Liver (tissue), 7 donors: ENCODE measurements at regions not wholly inside any gene's neighbourhood (a gene's known extent, or its start where the extent isn't known, plus 50 kb on each side); places are given as distances from the start of the nearest gene placed in this dataset.

Source experiments
- DNase-seq: peaks from one replicate; pipeline ENCODE4 v3.0.0-alpha.2; 2017; ENCODE audit warnings: low spot score
- H3K27ac ChIP-seq, 2 donors: one replicate each; pipeline ENCODE4 v1.7.0; 2013; ENCODE audit warnings: inconsistent platforms in 2 of 2, low read length in 2 of 2, control low read depth in 1 of 2, low read depth in 1 of 2, mild to moderate bottlenecking in 1 of 2
- H3K27me3 ChIP-seq, 4 donors: one replicate each; pipeline versions ENCODE4 v1.6.1 to v1.7.0; 2013; ENCODE audit warnings: low read length in 3 of 4, inconsistent platforms in 1 of 4, mild to moderate bottlenecking in 1 of 4, moderate library complexity in 1 of 4; ENCODE audit not compliant: control insufficient read depth in 4 of 4, insufficient read depth in 4 of 4
- H3K36me3 ChIP-seq, 4 donors: one replicate each; pipeline versions ENCODE4 v1.6.1 to v1.7.0; 2013; ENCODE audit warnings: low read length in 3 of 4, mild to moderate bottlenecking in 3 of 4, low read depth in 1 of 4, moderate library complexity in 1 of 4; ENCODE audit not compliant: control insufficient read depth in 4 of 4, insufficient read depth in 3 of 4
- H3K4me1 ChIP-seq, 4 donors: one replicate each; pipeline versions ENCODE4 v1.6.1 to v1.7.0; 2013; ENCODE audit warnings: low read length in 3 of 4, mild to moderate bottlenecking in 3 of 4, moderate library complexity in 1 of 4; ENCODE audit not compliant: control insufficient read depth in 4 of 4, insufficient read depth in 4 of 4
- H3K4me3 ChIP-seq, 3 donors: one replicate each; pipeline versions ENCODE4 v1.6.1 to v1.7.0; 2013; ENCODE audit warnings: low read length in 3 of 3, control low read depth in 1 of 3, low read depth in 1 of 3, mild to moderate bottlenecking in 1 of 3
- H3K9ac ChIP-seq, 2 donors: one replicate each; pipeline ENCODE4 v1.7.0; 2013; ENCODE audit warnings: low read length in 2 of 2, mild to moderate bottlenecking in 2 of 2, moderate library complexity in 2 of 2, control low read depth in 1 of 2, low read depth in 1 of 2
- H3K9me3 ChIP-seq, 4 donors: one replicate each; pipeline versions ENCODE4 v1.6.1 to v1.7.0; 2013; ENCODE audit warnings: low read length in 3 of 4; ENCODE audit not compliant: control insufficient read depth in 4 of 4
- EGR1 ChIP-seq, 2 donors: IDR thresholded peaks; 2 replicates each; pipeline ENCODE4 v1.6.1; 2016 to 2018; ENCODE audit warnings: antibody characterized with exemption in 2 of 2, low read depth in 2 of 2
- FOXA1 ChIP-seq: IDR thresholded peaks from 2 replicates; pipeline ENCODE4 v1.6.1; 2016; ENCODE audit warnings: antibody characterized with exemption
- FOXA2 ChIP-seq: IDR thresholded peaks from 2 replicates; pipeline ENCODE4 v1.6.1; 2016; ENCODE audit warnings: antibody characterized with exemption
- GABPA ChIP-seq, 2 donors: IDR thresholded peaks in 1 of 2; conservative IDR thresholded peaks in 1 of 2; 2 replicates each; pipeline ENCODE4 v1.6.1; 2016; ENCODE audit warnings: antibody characterized with exemption in 2 of 2, mild to moderate bottlenecking in 1 of 2, moderate library complexity in 1 of 2
- HNF4G ChIP-seq: IDR thresholded peaks from 2 replicates; pipeline ENCODE4 v1.6.1; 2016; ENCODE audit warnings: antibody characterized with exemption
- JUND ChIP-seq, 2 donors: IDR thresholded peaks; 2 replicates each; pipeline ENCODE4 v1.6.1; 2016; ENCODE audit warnings: antibody characterized with exemption in 2 of 2
- NR2F2 ChIP-seq: IDR thresholded peaks from 2 replicates; pipeline ENCODE4 v1.6.1; 2016; ENCODE audit warnings: antibody characterized with exemption
- RAD21 ChIP-seq, 2 donors: IDR thresholded peaks; 2 replicates each; pipeline ENCODE4 v1.6.1; 2016; ENCODE audit warnings: antibody characterized with exemption in 2 of 2, mild to moderate bottlenecking in 2 of 2
- SP1 ChIP-seq: IDR thresholded peaks from 2 replicates; pipeline ENCODE4 v1.6.1; 2018; ENCODE audit warnings: antibody characterized with exemption, mild to moderate bottlenecking
- TAF1 ChIP-seq: conservative IDR thresholded peaks from 2 replicates; pipeline ENCODE4 v1.6.1; 2016; ENCODE audit warnings: antibody characterized with exemption, mild to moderate bottlenecking
- YY1 ChIP-seq: IDR thresholded peaks from 2 replicates; pipeline ENCODE4 v1.6.1; 2016; ENCODE audit warnings: antibody characterized with exemption, mild to moderate bottlenecking
- WGBS: extraction: QIAGEN DNeasy Blood & Tissue Kit; methylation state at CpG from one replicate; pipeline ENCODE4 v1.1.7; 2013; 5-methylcytosine and 5-hydroxymethylcytosine counted together
- TF ChIP-seq, protein P1 (sequence below): IDR thresholded peaks from 2 replicates; pipeline ENCODE4 v1.6.1; 2016; ENCODE audit warnings: antibody characterized with exemption
- TF ChIP-seq, protein P2 (sequence below): IDR thresholded peaks from 2 replicates; pipeline ENCODE4 v1.6.1; 2016; ENCODE audit warnings: antibody characterized with exemption
- TF ChIP-seq, protein P3 (sequence below): IDR thresholded peaks from 2 replicates; pipeline ENCODE4 v1.6.1; 2016; ENCODE audit warnings: antibody characterized with exemption, mild to moderate bottlenecking
- donor health status: healthy.
- donor health status: healthy.
- donor health status: healthy.
- donor health status: healthy.

- Histone ChIP-seq H3K9me3 (no peaks in the 10 kb centered on the region), H3K27ac (no peak overlapping the region), H3K4me3 (no peak overlapping the region), H3K4me1 (no peaks in the 10 kb centered on the region), H3K9ac (no peak overlapping the region), H3K36me3 (no peaks in the 10 kb centered on the region), H3K27me3 (no peaks in the 10 kb centered on the region)
- WGBS = 67% methylated on average over 2 of the region's 2 CpGs
- TF ChIP-seq EGR1 (IDR thresholded peaks at IDR 0.05; ENCODE audit: low read depth in 2 of 2) = no peak
- no peak for TF ChIP-seq JUND (IDR thresholded peaks at IDR 0.05)
- TF ChIP-seq SP1 = no peak
- TF ChIP-seq TAF1 = no peak
- TF ChIP-seq, protein P1, sequence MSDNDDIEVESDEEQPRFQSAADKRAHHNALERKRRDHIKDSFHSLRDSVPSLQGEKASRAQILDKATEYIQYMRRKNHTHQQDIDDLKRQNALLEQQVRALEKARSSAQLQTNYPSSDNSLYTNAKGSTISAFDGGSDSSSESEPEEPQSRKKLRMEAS = no peak
- TF ChIP-seq FOXA2 = no peak
- no peak for TF ChIP-seq YY1
- TF ChIP-seq RAD21 (IDR thresholded peaks at IDR 0.05) = no peak
- TF ChIP-seq, protein P2, sequence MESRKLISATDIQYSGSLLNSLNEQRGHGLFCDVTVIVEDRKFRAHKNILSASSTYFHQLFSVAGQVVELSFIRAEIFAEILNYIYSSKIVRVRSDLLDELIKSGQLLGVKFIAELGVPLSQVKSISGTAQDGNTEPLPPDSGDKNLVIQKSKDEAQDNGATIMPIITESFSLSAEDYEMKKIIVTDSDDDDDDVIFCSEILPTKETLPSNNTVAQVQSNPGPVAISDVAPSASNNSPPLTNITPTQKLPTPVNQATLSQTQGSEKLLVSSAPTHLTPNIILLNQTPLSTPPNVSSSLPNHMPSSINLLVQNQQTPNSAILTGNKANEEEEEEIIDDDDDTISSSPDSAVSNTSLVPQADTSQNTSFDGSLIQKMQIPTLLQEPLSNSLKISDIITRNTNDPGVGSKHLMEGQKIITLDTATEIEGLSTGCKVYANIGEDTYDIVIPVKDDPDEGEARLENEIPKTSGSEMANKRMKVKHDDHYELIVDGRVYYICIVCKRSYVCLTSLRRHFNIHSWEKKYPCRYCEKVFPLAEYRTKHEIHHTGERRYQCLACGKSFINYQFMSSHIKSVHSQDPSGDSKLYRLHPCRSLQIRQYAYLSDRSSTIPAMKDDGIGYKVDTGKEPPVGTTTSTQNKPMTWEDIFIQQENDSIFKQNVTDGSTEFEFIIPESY = no peak
- TF ChIP-seq, protein P3, sequence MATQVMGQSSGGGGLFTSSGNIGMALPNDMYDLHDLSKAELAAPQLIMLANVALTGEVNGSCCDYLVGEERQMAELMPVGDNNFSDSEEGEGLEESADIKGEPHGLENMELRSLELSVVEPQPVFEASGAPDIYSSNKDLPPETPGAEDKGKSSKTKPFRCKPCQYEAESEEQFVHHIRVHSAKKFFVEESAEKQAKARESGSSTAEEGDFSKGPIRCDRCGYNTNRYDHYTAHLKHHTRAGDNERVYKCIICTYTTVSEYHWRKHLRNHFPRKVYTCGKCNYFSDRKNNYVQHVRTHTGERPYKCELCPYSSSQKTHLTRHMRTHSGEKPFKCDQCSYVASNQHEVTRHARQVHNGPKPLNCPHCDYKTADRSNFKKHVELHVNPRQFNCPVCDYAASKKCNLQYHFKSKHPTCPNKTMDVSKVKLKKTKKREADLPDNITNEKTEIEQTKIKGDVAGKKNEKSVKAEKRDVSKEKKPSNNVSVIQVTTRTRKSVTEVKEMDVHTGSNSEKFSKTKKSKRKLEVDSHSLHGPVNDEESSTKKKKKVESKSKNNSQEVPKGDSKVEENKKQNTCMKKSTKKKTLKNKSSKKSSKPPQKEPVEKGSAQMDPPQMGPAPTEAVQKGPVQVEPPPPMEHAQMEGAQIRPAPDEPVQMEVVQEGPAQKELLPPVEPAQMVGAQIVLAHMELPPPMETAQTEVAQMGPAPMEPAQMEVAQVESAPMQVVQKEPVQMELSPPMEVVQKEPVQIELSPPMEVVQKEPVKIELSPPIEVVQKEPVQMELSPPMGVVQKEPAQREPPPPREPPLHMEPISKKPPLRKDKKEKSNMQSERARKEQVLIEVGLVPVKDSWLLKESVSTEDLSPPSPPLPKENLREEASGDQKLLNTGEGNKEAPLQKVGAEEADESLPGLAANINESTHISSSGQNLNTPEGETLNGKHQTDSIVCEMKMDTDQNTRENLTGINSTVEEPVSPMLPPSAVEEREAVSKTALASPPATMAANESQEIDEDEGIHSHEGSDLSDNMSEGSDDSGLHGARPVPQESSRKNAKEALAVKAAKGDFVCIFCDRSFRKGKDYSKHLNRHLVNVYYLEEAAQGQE = no peak
- TF ChIP-seq FOXA1 = no peak
- no peak for TF ChIP-seq GABPA (IDR thresholded peaks at IDR 0.05 in 1 of 2, conservative IDR thresholded peaks at IDR 0.05 in 1 of 2)
- no peak for TF ChIP-seq HNF4G
- no peak for TF ChIP-seq NR2F2
- DNase-seq = no peak
Observed at GRCh38 chr7:115191526-115191925, 269.6 kb downstream of the MDFIC start.

DNA sequence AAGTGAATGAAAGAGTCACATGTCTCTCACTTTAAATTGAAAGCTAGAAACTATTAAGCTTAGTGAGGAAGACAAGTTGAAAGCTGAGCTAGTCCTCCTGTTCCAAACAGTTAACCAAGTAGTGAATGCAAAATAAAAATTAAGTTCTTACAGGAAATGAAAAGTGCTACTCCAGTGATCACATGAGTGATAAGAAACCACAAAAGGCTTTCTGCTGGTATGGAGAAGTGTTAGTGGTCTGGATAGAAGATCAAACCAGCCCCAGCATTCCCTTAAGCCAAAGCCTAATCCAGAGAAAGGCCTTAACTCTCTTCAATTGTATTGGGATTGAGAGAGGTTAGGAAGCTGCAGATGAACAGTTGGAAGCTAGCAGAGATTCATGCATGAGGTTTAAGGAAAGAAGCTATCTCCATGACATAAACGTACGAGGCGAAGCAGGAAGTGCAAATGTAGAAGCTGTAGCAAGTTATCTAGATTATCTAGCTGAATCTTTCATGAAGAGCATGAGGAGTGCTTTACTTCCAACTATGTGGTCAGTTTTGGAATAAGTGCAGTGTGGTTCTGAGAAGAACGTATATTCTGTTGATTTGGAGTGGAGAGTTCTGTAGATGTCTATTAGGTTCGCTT is 261.6 kb downstream of the MDFIC start:
- Histone ChIP-seq H3K4me1 (no peaks in the 10 kb centered on the region), H3K9ac (no peak overlapping the region), H3K36me3 (no peaks in the 10 kb centered on the region), H3K27me3 (no peaks in the 10 kb centered on the region), H3K4me3 (no peak overlapping the region), H3K27ac (no peak overlapping the region), H3K9me3 (no peaks in the 10 kb centered on the region)
- WGBS = 85% methylated on average over 5 of the region's 5 CpGs
- no peak for DNase-seq
- TF ChIP-seq, protein P1 = no peak
- TF ChIP-seq EGR1 (IDR thresholded peaks at IDR 0.05; ENCODE audit: low read depth in 2 of 2) (no peak), FOXA2 (no peak)
- TF ChIP-seq, protein P2 = no peak
